H1 (cell line): ENCODE measurements at regions not wholly inside any gene's neighbourhood (a gene's known extent, or its start where the extent isn't known, plus 50 kb on each side); places are given as distances from the start of the nearest gene placed in this dataset.

Source experiments
- CTCF ChIA-PET: fragments of 300-600 bp; sonication (Branson Sonifier 250); formaldehyde crosslinking; loops from one replicate; lab custom pipeline; 2021; ENCODE audit not compliant: partially characterized antibody; lab: Charles Lee
- POLR2A ChIA-PET: fragments of 300-600 bp; sonication (Branson Sonifier 250); formaldehyde crosslinking; loops from one replicate; lab custom pipeline; 2021; ENCODE audit warnings: inconsistent platforms; ENCODE audit not compliant: partially characterized antibody; lab: Charles Lee
- DNase-seq, 2 experiments: peaks; one replicate each; pipeline versions ENCODE4 v3.0.0 to v3.0.0-alpha.2; 2010 to 2022; ENCODE audit warnings: low spot score in 2 of 2, low read depth in 1 of 2, mixed read lengths in 1 of 2
- FAIRE-seq: peaks from 2 replicates; lab custom pipeline; 2011; peaks lifted over from hg19 to GRCh38; lab: Jason Lieb, UNC
- H2AFZ ChIP-seq: 2 replicates; pipeline ENCODE4 v1.8.1; 2012; ENCODE audit warnings: low read length, inconsistent platforms
- H2AK5ac ChIP-seq: 2 replicates; pipeline ENCODE4 v1.6.1; 2013; ENCODE audit warnings: low read depth, low read length
- H2BK120ac ChIP-seq: replicated peaks from 2 replicates; pipeline ENCODE3; 2013; ENCODE audit warnings: low read depth, low read length, inconsistent platforms
- H2BK12ac ChIP-seq: 2 replicates; pipeline ENCODE4 v1.6.1; 2013; ENCODE audit warnings: low read depth, low read length
- H2BK15ac ChIP-seq: 2 replicates; pipeline ENCODE4 v1.6.1; 2013; ENCODE audit warnings: low read length
- H2BK20ac ChIP-seq: 2 replicates; pipeline ENCODE4 v1.6.1; 2013; ENCODE audit warnings: low read length
- H2BK5ac ChIP-seq: 2 replicates; pipeline ENCODE4 v1.6.1; 2013; ENCODE audit warnings: low read depth, low read length
- H3K14ac ChIP-seq: 2 replicates; pipeline ENCODE4 v1.6.1; 2013; ENCODE audit warnings: inconsistent platforms; ENCODE audit not compliant: insufficient read length
- H3K18ac ChIP-seq: 2 replicates; pipeline ENCODE4 v1.6.1; 2013; ENCODE audit warnings: low read length; ENCODE audit errors: extremely low read depth
- H3K23ac ChIP-seq: 2 replicates; pipeline ENCODE4 v1.6.1; 2013; ENCODE audit warnings: inconsistent platforms; ENCODE audit not compliant: insufficient read length
- H3K23me2 ChIP-seq: 2 replicates; pipeline ENCODE4 v1.6.1; 2013; ENCODE audit warnings: low read depth, low read length
- H3K27ac ChIP-seq: 2 replicates; pipeline ENCODE4 v1.6.1; 2011; ENCODE audit warnings: low read depth, low read length, inconsistent platforms
- H3K27me3 ChIP-seq, 4 experiments: replicated peaks in 1 of 4; 1 replicate in 1 of 4; 2 replicates in 3 of 4; pipeline versions ENCODE4 v1.6.1 to v1.8.1; 2011 to 2013; ENCODE audit warnings: low read length in 3 of 4, mild to moderate bottlenecking in 3 of 4, inconsistent platforms in 2 of 4, mixed read lengths in 2 of 4, moderate library complexity in 1 of 4; ENCODE audit not compliant: control insufficient read depth in 3 of 4, insufficient read depth in 3 of 4; ENCODE audit errors: extremely low read depth in 1 of 4
- H3K36me3 ChIP-seq, 4 experiments: 2 replicates each; pipeline versions ENCODE4 v1.6.1 to v1.8.1; 2011 to 2013; ENCODE audit warnings: mild to moderate bottlenecking in 4 of 4, low read length in 3 of 4, moderate library complexity in 2 of 4, control low read depth in 1 of 4, inconsistent platforms in 1 of 4; ENCODE audit not compliant: insufficient read depth in 4 of 4, control insufficient read depth in 2 of 4
- H3K4ac ChIP-seq: replicated peaks from 2 replicates; pipeline ENCODE3; 2013; ENCODE audit warnings: low read length, low read depth, mixed read lengths, inconsistent platforms; ENCODE audit not compliant: insufficient read length
- H3K4me1 ChIP-seq, 4 experiments: replicated peaks in 1 of 4; 1 replicate in 1 of 4; 2 replicates in 3 of 4; pipeline versions ENCODE4 v1.6.1 to v1.8.1; 2011 to 2013; ENCODE audit warnings: low read length in 3 of 4, inconsistent platforms in 2 of 4, mixed read lengths in 1 of 4; ENCODE audit not compliant: insufficient read depth in 4 of 4, control insufficient read depth in 3 of 4
- H3K4me2 ChIP-seq, 2 experiments: 2 replicates each; pipeline versions ENCODE4 v1.6.1 to v1.8.1; 2011 to 2013; ENCODE audit warnings: low read depth in 2 of 2, low read length in 2 of 2, control low read depth in 1 of 2, inconsistent platforms in 1 of 2, mild to moderate bottlenecking in 1 of 2; ENCODE audit not compliant: insufficient read depth in 1 of 2
- H3K4me3 ChIP-seq, 4 experiments: fragments of 200-600, 300-600 bp in 1 of 4; sonication (generic), shearing (Covaris generic), sonication (Bioruptor Twin) in 1 of 4; 2 replicates each; pipeline versions ENCODE4 v1.5.1 to v1.8.1; 2011 to 2016; ENCODE audit warnings: low read length in 4 of 4, low read depth in 3 of 4, control low read depth in 2 of 4, inconsistent platforms in 2 of 4, mild to moderate bottlenecking in 2 of 4, mixed read lengths in 1 of 4, moderate library complexity in 1 of 4; ENCODE audit not compliant: insufficient read depth in 2 of 4; ENCODE audit errors: extremely low read depth in 1 of 4
- H3K56ac ChIP-seq: replicated peaks from 2 replicates; pipeline ENCODE3; 2013; ENCODE audit warnings: low read depth, mild to moderate bottlenecking, mixed read lengths, low read length, inconsistent platforms; ENCODE audit not compliant: insufficient read length
- H3K79me1 ChIP-seq: 2 replicates; pipeline ENCODE4 v1.6.1; 2013; ENCODE audit warnings: low read depth, low read length, control low read depth
- H3K79me2 ChIP-seq, 2 experiments: 2 replicates each; pipeline versions ENCODE4 v1.6.1 to v1.8.1; 2012 to 2013; ENCODE audit warnings: low read length in 2 of 2, mild to moderate bottlenecking in 2 of 2, inconsistent platforms in 1 of 2; ENCODE audit not compliant: insufficient read depth in 2 of 2, control insufficient read depth in 1 of 2
- H3K9ac ChIP-seq, 4 experiments: replicated peaks in 1 of 4; 1 replicate in 1 of 4; 2 replicates in 3 of 4; pipeline versions ENCODE4 v1.6.1 to v1.8.1; 2011 to 2013; ENCODE audit warnings: low read depth in 3 of 4, low read length in 3 of 4, control low read depth in 2 of 4, mild to moderate bottlenecking in 2 of 4, moderate library complexity in 2 of 4, inconsistent platforms in 1 of 4; ENCODE audit errors: extremely low read depth in 1 of 4
- H3K9me3 ChIP-seq, 2 experiments: 2 replicates each; pipeline versions ENCODE4 v1.6.1 to v1.8.1; 2012 to 2013; ENCODE audit warnings: mild to moderate bottlenecking in 2 of 2, moderate library complexity in 2 of 2, control low read depth in 1 of 2, inconsistent platforms in 1 of 2, low read depth in 1 of 2, low read length in 1 of 2, mixed read lengths in 1 of 2; ENCODE audit not compliant: insufficient read depth in 2 of 2
- H4K20me1 ChIP-seq, 2 experiments: replicated peaks in 1 of 2; 2 replicates each; pipeline versions ENCODE3 to v1.8.1; 2011 to 2013; ENCODE audit warnings: inconsistent platforms in 2 of 2, low read length in 2 of 2, mild to moderate bottlenecking in 1 of 2; ENCODE audit not compliant: insufficient read depth in 2 of 2, control insufficient read depth in 1 of 2
- H4K5ac ChIP-seq: 2 replicates; pipeline ENCODE4 v1.6.1; 2013; ENCODE audit warnings: low read length, low read depth, mixed read lengths, inconsistent platforms; ENCODE audit not compliant: insufficient read length
- H4K8ac ChIP-seq: 2 replicates; pipeline ENCODE4 v1.8.0; 2013; ENCODE audit warnings: mild to moderate bottlenecking, moderate library complexity, low read length, inconsistent platforms; ENCODE audit not compliant: insufficient read depth; ENCODE audit errors: extremely low read depth
- H4K91ac ChIP-seq: replicated peaks from 2 replicates; pipeline ENCODE3; 2013; ENCODE audit warnings: low read length, mixed read lengths, inconsistent platforms; ENCODE audit not compliant: insufficient read length
- EGR1 ChIP-seq: IDR thresholded peaks from 2 replicates; pipeline ENCODE4 v1.6.1; 2011; ENCODE audit warnings: low read depth, low read length, borderline replicate concordance
- JUN ChIP-seq: IDR thresholded peaks from 2 replicates; pipeline ENCODE4 v1.6.1; 2011; ENCODE audit warnings: low read depth, mild to moderate bottlenecking, improper control_type of control experiment, low read length
- KDM1A ChIP-seq: fragments of 200-600, 300-600 bp; sonication (generic); IDR thresholded peaks from 2 replicates; pipeline ENCODE4 v1.7.1; 2016; ENCODE audit warnings: mild to moderate bottlenecking, low read length, borderline replicate concordance
- PHF8 ChIP-seq: fragments of 200-600 bp; sonication (generic); conservative IDR thresholded peaks from 2 replicates; pipeline ENCODE4 v1.7.1; 2012; ENCODE audit warnings: low read depth, mild to moderate bottlenecking, inconsistent platforms, low read length, moderate library complexity
- SIX5 ChIP-seq: IDR thresholded peaks from 2 replicates; pipeline ENCODE4 v1.6.1; 2011; ENCODE audit warnings: mild to moderate bottlenecking, low read depth, low read length
- SUZ12 ChIP-seq: fragments of 200-600 bp; sonication (generic); IDR thresholded peaks from 2 replicates; pipeline ENCODE4 v1.6.1; 2012; ENCODE audit warnings: mild to moderate bottlenecking, inconsistent platforms, low read length, moderate library complexity, mixed read lengths
- TAF1 ChIP-seq: IDR thresholded peaks from 2 replicates; pipeline ENCODE4 v1.6.1; 2011; ENCODE audit warnings: mild to moderate bottlenecking, low read depth, low read length
- WGBS, 2 experiments: shearing (Covaris generic) in 1 of 2; methylation state at CpG; one replicate each; pipeline versions ENCODE4 v1.1.6 to v1.1.7; 2013 to 2015; ENCODE audit warnings: low lambda C conversion rate in 2 of 2, mixed read lengths in 2 of 2, inconsistent platforms in 1 of 2, low coverage in 1 of 2, missing lambda C conversion rate in 1 of 2; ENCODE audit not compliant: insufficient replicate concordance in 2 of 2, insufficient coverage in 1 of 2, insufficient read length in 1 of 2; ENCODE audit errors: extremely low coverage in 1 of 2, missing lambda C conversion rate in 1 of 2; 5-methylcytosine and 5-hydroxymethylcytosine counted together
- TF ChIP-seq, protein P1 (sequence below): IDR thresholded peaks from 2 replicates; pipeline ENCODE4 v1.6.1; 2012; ENCODE audit warnings: inconsistent platforms
- TF ChIP-seq, protein P2 (sequence below): IDR thresholded peaks from 2 replicates; pipeline ENCODE4 v1.6.1; 2011; ENCODE audit warnings: low read length, improper control_type of control experiment
- TF ChIP-seq, protein P3 (sequence below), 3 experiments: IDR thresholded peaks; 1 replicate in 2 of 3; 2 replicates in 1 of 3; pipeline versions ENCODE4 v1.5.1 to v1.6.1; 2011; ENCODE audit warnings: low read length in 3 of 3, mild to moderate bottlenecking in 3 of 3, inconsistent platforms in 2 of 3, low read depth in 1 of 3, moderate library complexity in 1 of 3; ENCODE audit not compliant: insufficient read depth in 1 of 3; ENCODE audit errors: control extremely low read depth in 1 of 3

DNA sequence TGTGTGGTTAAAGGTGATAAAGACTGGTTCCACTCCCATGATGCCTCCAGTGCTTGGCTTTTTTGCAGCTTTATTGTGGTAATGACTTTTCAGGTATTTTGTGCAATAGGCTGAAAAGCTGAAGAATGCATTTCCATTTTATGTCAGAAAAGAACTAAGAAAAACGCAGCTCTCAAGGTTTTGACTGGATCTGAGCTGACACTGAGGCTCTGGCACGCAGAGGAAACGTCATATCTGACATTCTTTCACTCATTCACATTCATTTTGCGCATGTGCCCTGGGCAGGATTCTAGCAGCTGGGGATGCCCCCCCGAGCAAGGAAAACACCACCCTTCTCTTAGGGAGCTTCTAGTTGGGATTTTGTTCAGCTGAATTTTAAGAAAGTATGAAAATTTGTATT, 408.5 kb upstream of the MKI67 start:
- no peak overlapping the region for H2BK20ac ChIP-seq
- no peak overlapping the region for H4K8ac ChIP-seq
- H4K91ac ChIP-seq = no peak overlapping the region
- WGBS, 2 experiments = 74% methylated on average over 5 of the region's 5 CpGs; no CpG with 5 or more reads in 1 of the 2 experiments
- H3K27me3 ChIP-seq = peaks cover 0 to 3% (median 0%) of the 10 kb centered on the region in 4 experiments; a peak in 2 of 7 replicates
- H3K27ac ChIP-seq = no peak overlapping the region
- no peak overlapping the region for H3K4ac ChIP-seq
- no peak for DNase-seq
- no peak overlapping the region for H2BK5ac ChIP-seq
- peaks cover 0 to 18% (median 14%) of the 10 kb centered on the region in 4 experiments; a peak in 5 of 7 replicates for H3K4me1 ChIP-seq
- no peaks in the 10 kb centered on the region for H3K79me1 ChIP-seq
- no peak for FAIRE-seq
- no peaks in the 10 kb centered on the region for H3K36me3 ChIP-seq
- no peaks in the 10 kb centered on the region for H3K9me3 ChIP-seq
- no peak overlapping the region for H3K9ac ChIP-seq
- H3K14ac ChIP-seq = no peak overlapping the region
- POLR2A ChIA-PET = no interaction called here
- H3K4me2 ChIP-seq = no peak overlapping the region
- H2BK12ac ChIP-seq = no peak overlapping the region
- H2AK5ac ChIP-seq = no peak overlapping the region
- H2AFZ ChIP-seq = no peak overlapping the region
- H3K23ac ChIP-seq = no peak overlapping the region
- H4K5ac ChIP-seq = no peak overlapping the region
- no peaks in the 10 kb centered on the region for H3K79me2 ChIP-seq
- H2BK120ac ChIP-seq = no peak overlapping the region
- CTCF ChIA-PET = interaction anchor here (0.6 to 1.6 kb wide), 5 partner anchors 9 to 1154 kb away, joined by 3 to 8 read pairs (median 4); no protein-coding TSS in a partner anchor
- H3K56ac ChIP-seq = no peak overlapping the region
- no peak overlapping the region for H2BK15ac ChIP-seq
- no peak overlapping the region for H3K4me3 ChIP-seq
- H3K18ac ChIP-seq = no peak overlapping the region
- no peaks in the 10 kb centered on the region for H3K23me2 ChIP-seq
- no peaks in the 10 kb centered on the region for H4K20me1 ChIP-seq
- TF ChIP-seq KDM1A = no peak
- TF ChIP-seq SUZ12 = no peak
- TF ChIP-seq, protein P1, sequence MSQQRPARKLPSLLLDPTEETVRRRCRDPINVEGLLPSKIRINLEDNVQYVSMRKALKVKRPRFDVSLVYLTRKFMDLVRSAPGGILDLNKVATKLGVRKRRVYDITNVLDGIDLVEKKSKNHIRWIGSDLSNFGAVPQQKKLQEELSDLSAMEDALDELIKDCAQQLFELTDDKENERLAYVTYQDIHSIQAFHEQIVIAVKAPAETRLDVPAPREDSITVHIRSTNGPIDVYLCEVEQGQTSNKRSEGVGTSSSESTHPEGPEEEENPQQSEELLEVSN = no peak
- TF ChIP-seq PHF8 = no peak
- TF ChIP-seq, protein P2, sequence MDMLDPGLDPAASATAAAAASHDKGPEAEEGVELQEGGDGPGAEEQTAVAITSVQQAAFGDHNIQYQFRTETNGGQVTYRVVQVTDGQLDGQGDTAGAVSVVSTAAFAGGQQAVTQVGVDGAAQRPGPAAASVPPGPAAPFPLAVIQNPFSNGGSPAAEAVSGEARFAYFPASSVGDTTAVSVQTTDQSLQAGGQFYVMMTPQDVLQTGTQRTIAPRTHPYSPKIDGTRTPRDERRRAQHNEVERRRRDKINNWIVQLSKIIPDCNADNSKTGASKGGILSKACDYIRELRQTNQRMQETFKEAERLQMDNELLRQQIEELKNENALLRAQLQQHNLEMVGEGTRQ = no peak
- no peak for TF ChIP-seq TAF1
- TF ChIP-seq EGR1 = no peak
- no peak for TF ChIP-seq SIX5
- TF ChIP-seq, protein P3, sequence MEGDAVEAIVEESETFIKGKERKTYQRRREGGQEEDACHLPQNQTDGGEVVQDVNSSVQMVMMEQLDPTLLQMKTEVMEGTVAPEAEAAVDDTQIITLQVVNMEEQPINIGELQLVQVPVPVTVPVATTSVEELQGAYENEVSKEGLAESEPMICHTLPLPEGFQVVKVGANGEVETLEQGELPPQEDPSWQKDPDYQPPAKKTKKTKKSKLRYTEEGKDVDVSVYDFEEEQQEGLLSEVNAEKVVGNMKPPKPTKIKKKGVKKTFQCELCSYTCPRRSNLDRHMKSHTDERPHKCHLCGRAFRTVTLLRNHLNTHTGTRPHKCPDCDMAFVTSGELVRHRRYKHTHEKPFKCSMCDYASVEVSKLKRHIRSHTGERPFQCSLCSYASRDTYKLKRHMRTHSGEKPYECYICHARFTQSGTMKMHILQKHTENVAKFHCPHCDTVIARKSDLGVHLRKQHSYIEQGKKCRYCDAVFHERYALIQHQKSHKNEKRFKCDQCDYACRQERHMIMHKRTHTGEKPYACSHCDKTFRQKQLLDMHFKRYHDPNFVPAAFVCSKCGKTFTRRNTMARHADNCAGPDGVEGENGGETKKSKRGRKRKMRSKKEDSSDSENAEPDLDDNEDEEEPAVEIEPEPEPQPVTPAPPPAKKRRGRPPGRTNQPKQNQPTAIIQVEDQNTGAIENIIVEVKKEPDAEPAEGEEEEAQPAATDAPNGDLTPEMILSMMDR (IDR thresholded peaks at IDR 0.05; ENCODE audit: control extremely low read depth in 1 of 3, insufficient read depth in 1 of 3, low read depth in 1 of 3, low read length in 3 of 3) = no peak
- TF ChIP-seq JUN = no peak
